ENCODE measurements at regions not wholly inside any gene's neighbourhood (a gene's known extent, or its start where the extent isn't known, plus 50 kb on each side); places are given as distances from the start of the nearest gene placed in this dataset.

DNA sequence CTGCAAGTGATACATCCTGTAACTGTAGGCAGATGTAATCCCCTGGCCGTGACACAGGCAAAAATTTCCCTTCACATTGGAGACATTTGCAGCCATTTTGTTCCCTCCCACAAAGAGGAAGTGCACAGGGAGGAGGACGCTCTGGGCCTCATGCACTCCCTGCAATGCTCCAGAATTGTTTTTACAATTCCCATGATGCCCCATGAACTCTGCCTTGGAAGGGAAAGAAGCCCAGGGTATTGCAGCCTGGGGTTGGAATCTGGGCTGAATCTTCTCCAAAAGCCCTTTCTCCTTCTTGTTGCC is 491.7 kb downstream of the CCDC171 start:
- POLR2A ChIA-PET, result no interaction called here

DNA sequence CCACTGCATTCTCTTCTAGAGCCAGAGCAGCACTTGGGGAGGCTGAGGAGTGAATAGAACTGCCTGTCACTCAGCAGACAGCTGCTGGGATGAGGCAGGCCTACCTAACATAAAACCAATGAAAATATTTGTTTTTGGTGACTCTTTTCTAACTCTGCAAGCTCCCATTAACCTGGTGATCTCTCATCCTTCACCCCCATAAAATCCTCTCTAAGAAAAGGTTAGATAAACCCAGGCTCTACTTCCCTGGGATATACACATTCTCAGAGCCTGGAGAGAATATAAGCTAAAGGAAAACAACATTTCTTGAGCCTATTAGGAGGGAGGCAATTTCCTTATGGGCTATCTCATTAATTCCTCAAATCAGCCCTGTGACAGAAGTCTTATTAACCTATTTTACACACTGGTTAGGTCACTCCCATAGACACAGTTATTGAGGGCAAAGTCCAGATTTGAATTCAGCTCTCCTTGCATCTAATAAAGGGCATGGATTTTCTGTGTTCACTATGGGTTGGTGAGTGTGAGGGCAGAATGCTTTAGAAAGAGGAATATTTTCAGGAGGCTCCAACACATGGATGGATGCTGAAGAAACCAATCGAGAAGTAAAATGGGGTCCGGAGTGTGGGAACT is 492.9 kb downstream of the CCDC171 start:
- ATAC-seq (no peak), DNase-seq (ENCODE audit: low read depth, low spot score) (no peak)
- Histone ChIP-seq H4K20me1 (ENCODE audit: insufficient read depth) (no peaks in the 10 kb centered on the region), H3K27me3 (ENCODE audit: insufficient read depth, low read length) (no peaks in the 10 kb centered on the region), H3K79me2 (ENCODE audit: insufficient read depth, low read length) (no peaks in the 10 kb centered on the region), H3K9me3 (ENCODE audit: control insufficient read depth in 1 of 2, insufficient read depth in 1 of 2, low read depth in 1 of 2, low read length in 2 of 2) (no peaks in the 10 kb centered on the region), H3K4me3 (replicated peaks in 1 of 2; ENCODE audit: low read depth in 1 of 2, low read length in 2 of 2) (no peak overlapping the region), H3K36me3 (ENCODE audit: control insufficient read depth in 1 of 2, insufficient read depth in 2 of 2, low read length in 2 of 2) (no peaks in the 10 kb centered on the region), H3K4me1 (ENCODE audit: control insufficient read depth in 1 of 2, insufficient read depth in 2 of 2, low read length in 2 of 2) (no peaks in the 10 kb centered on the region), H3K27ac (ENCODE audit: low read depth, low read length) (no peak overlapping the region), H3K9ac (ENCODE audit: low read length) (no peak overlapping the region), H3K9me2 (ENCODE audit: insufficient read depth) (no peaks in the 10 kb centered on the region), H2AFZ (ENCODE audit: low read depth, low read length, poor library complexity, severe bottlenecking) (no peak overlapping the region), H3K4me2 (ENCODE audit: low read length) (no peak overlapping the region)
- TF ChIP-seq CEBPB (IDR thresholded peaks at IDR 0.05; ENCODE audit: low read depth) (no peak), SIN3A (IDR thresholded peaks at IDR 0.05; ENCODE audit: low read depth) (no peak), EZH2phosphoT487 (IDR thresholded peaks at IDR 0.05; ENCODE audit: borderline replicate concordance) (no peak), POLR2AphosphoS5 (IDR thresholded peaks at IDR 0.05; ENCODE audit: low read depth, low read length) (no peak), SP1 (IDR thresholded peaks at IDR 0.05; ENCODE audit: low read depth) (no peak), EGR1 (IDR thresholded peaks at IDR 0.05; ENCODE audit: low read depth) (no peak), TCF7L2 (IDR thresholded peaks at IDR 0.05; ENCODE audit: borderline replicate concordance, extremely low read depth, insufficient read depth, insufficient read length) (no peak)
- TF ChIP-seq, protein P1, sequence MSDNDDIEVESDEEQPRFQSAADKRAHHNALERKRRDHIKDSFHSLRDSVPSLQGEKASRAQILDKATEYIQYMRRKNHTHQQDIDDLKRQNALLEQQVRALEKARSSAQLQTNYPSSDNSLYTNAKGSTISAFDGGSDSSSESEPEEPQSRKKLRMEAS (IDR thresholded peaks at IDR 0.05), result no peak
- TF ChIP-seq, protein P2, sequence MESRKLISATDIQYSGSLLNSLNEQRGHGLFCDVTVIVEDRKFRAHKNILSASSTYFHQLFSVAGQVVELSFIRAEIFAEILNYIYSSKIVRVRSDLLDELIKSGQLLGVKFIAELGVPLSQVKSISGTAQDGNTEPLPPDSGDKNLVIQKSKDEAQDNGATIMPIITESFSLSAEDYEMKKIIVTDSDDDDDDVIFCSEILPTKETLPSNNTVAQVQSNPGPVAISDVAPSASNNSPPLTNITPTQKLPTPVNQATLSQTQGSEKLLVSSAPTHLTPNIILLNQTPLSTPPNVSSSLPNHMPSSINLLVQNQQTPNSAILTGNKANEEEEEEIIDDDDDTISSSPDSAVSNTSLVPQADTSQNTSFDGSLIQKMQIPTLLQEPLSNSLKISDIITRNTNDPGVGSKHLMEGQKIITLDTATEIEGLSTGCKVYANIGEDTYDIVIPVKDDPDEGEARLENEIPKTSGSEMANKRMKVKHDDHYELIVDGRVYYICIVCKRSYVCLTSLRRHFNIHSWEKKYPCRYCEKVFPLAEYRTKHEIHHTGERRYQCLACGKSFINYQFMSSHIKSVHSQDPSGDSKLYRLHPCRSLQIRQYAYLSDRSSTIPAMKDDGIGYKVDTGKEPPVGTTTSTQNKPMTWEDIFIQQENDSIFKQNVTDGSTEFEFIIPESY (IDR thresholded peaks at IDR 0.05; ENCODE audit: extremely low read depth, insufficient replicate concordance, low read length), result no peak
- no TSS peak for BruUV-seq (replicated peaks)
- intact Hi-C loops (cut with micrococcal nuclease), result loop anchor here (5.0 kb wide), 1 partner anchor 87 kb away; no protein-coding TSS in a partner anchor
- CTCF ChIA-PET, result no interaction called here
- POLR2A ChIA-PET, result no interaction called here
- RAD21 ChIA-PET (ENCODE audit: low non-redundant PET in 1 of 2, low total read pairs in 2 of 2, uncharacterized antibody in 2 of 2, unreplicated experiment in 2 of 2), result no interaction called here

More for the DNA sequence above, 491.7 kb downstream of the CCDC171 start:
- BruUV-seq (replicated peaks), result no TSS peak
- DNase-seq (ENCODE audit: low read depth, low spot score), result no peak
- no peak for TF ChIP-seq POLR2A (IDR thresholded peaks at IDR 0.05; ENCODE audit: borderline replicate concordance, extremely low read depth, insufficient read depth, insufficient read length)
- TF ChIP-seq ZNF274 (IDR thresholded peaks at IDR 0.05; ENCODE audit: low read depth, low read length), result no peak
- TF ChIP-seq SP1 (IDR thresholded peaks at IDR 0.05; ENCODE audit: low read depth), result no peak
- no peak for TF ChIP-seq FOSL1 (IDR thresholded peaks at IDR 0.05; ENCODE audit: low read depth)
- no peak for TF ChIP-seq POLR2AphosphoS5 (IDR thresholded peaks at IDR 0.05; ENCODE audit: low read depth, low read length)
- no peak for TF ChIP-seq YY1 (IDR thresholded peaks at IDR 0.05; ENCODE audit: extremely low read depth, insufficient replicate concordance, low read depth, low read length)
- TF ChIP-seq, protein P3, sequence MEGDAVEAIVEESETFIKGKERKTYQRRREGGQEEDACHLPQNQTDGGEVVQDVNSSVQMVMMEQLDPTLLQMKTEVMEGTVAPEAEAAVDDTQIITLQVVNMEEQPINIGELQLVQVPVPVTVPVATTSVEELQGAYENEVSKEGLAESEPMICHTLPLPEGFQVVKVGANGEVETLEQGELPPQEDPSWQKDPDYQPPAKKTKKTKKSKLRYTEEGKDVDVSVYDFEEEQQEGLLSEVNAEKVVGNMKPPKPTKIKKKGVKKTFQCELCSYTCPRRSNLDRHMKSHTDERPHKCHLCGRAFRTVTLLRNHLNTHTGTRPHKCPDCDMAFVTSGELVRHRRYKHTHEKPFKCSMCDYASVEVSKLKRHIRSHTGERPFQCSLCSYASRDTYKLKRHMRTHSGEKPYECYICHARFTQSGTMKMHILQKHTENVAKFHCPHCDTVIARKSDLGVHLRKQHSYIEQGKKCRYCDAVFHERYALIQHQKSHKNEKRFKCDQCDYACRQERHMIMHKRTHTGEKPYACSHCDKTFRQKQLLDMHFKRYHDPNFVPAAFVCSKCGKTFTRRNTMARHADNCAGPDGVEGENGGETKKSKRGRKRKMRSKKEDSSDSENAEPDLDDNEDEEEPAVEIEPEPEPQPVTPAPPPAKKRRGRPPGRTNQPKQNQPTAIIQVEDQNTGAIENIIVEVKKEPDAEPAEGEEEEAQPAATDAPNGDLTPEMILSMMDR (IDR thresholded peaks at IDR 0.05 in 2 of 3, conservative IDR thresholded peaks at IDR 0.05 in 1 of 3; ENCODE audit: borderline replicate concordance in 1 of 3, insufficient read depth in 1 of 3, low read depth in 2 of 3, low read length in 2 of 3), result no peak
- TF ChIP-seq RAD21 (IDR thresholded peaks at IDR 0.05; ENCODE audit: low read depth), result no peak
- no peak for TF ChIP-seq EGR1 (IDR thresholded peaks at IDR 0.05; ENCODE audit: low read depth)
- no peak for TF ChIP-seq TCF7L2 (IDR thresholded peaks at IDR 0.05; ENCODE audit: borderline replicate concordance, extremely low read depth, insufficient read depth, insufficient read length)
- ChIA-PET CTCF (no interaction called here), RAD21 (ENCODE audit: low non-redundant PET in 1 of 2, low total read pairs in 2 of 2, uncharacterized antibody in 2 of 2, unreplicated experiment in 2 of 2) (no interaction called here)
- Histone ChIP-seq H3K9ac (ENCODE audit: low read length) (no peak overlapping the region), H3K79me2 (ENCODE audit: insufficient read depth, low read length) (no peaks in the 10 kb centered on the region), H3K27ac (ENCODE audit: low read depth, low read length) (no peak overlapping the region), H2AFZ (ENCODE audit: low read depth, low read length, poor library complexity, severe bottlenecking) (no peak overlapping the region), H3K9me3 (ENCODE audit: control insufficient read depth in 1 of 2, insufficient read depth in 1 of 2, low read depth in 1 of 2, low read length in 2 of 2) (no peaks in the 10 kb centered on the region), H3K36me3 (ENCODE audit: control insufficient read depth in 1 of 2, insufficient read depth in 2 of 2, low read length in 2 of 2) (no peaks in the 10 kb centered on the region), H3K27me3 (ENCODE audit: insufficient read depth, low read length) (no peaks in the 10 kb centered on the region), H4K20me1 (ENCODE audit: insufficient read depth) (no peaks in the 10 kb centered on the region), H3K9me2 (ENCODE audit: insufficient read depth) (no peaks in the 10 kb centered on the region), H3K4me1 (ENCODE audit: control insufficient read depth in 1 of 2, insufficient read depth in 2 of 2, low read length in 2 of 2) (peaks cover 0 to 1% of the 10 kb centered on the region in 2 experiments; a peak in 1 of 4 replicates), H3K4me3 (replicated peaks in 1 of 2; ENCODE audit: low read depth in 1 of 2, low read length in 2 of 2) (no peak overlapping the region), H3K4me2 (ENCODE audit: low read length) (no peak overlapping the region)
- ATAC-seq, result no peak
- intact Hi-C loops (cut with micrococcal nuclease), result no loop called here
